NCI-H226 (cell line): ENCODE measurements at regions not wholly inside any gene's neighbourhood (a gene's known extent, or its start where the extent isn't known, plus 50 kb on each side); places are given as distances from the start of the nearest gene placed in this dataset.

Experiments
- DNase-seq: peaks from one replicate; pipeline ENCODE4 v3.0.0-alpha.2; 2015

GRCh38 chr22:27129266-27129665, 471.9 kb downstream of the MIAT start:
- peak; percentile 60 for DNase-seq

DNA sequence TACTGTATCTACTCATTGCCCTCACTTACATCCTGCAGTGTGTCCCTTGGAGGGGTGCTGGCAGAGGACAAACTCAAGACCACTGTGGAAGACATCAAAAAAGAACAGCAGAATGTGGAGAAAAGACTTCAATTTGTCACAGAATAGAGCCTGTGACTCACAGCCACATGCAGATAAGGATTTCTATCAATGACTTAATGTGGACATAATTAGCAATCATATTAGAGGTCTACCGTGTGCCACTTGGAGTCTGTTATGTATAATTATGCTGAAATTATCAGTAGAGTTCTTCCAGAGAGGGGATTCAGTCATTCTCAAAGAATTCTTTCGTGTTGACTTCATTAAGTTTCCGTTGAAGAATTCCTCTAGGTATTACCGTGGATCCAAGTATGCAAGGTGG, 473.5 kb downstream of the MIAT start:
- DNase-seq, result peak; percentile 75

GRCh38 chr22:27131346-27131745, 474.0 kb downstream of the MIAT start:
- DNase-seq, result peak; percentile 78

DNA sequence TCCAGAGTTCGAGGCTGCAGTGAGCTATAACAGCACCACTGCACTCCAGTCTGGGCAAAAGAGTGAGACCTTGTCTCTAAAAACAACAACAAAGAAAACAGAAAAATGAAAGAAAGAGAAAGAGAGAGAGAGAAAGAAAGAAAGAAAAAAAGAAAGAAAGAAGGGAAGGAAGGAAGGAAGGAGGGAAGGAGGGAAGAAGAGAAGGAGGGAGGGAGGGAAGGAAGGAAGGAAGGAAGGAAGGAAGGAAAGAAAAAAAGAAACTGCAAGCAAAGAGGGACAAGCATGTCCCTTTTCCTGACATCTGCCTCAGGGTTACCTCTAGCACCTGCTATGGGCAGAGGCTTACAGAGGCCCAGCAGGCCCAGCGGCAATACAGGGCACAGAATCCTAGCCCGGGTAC, 475.0 kb downstream of the MIAT start:
- DNase-seq, result no peak

DNA sequence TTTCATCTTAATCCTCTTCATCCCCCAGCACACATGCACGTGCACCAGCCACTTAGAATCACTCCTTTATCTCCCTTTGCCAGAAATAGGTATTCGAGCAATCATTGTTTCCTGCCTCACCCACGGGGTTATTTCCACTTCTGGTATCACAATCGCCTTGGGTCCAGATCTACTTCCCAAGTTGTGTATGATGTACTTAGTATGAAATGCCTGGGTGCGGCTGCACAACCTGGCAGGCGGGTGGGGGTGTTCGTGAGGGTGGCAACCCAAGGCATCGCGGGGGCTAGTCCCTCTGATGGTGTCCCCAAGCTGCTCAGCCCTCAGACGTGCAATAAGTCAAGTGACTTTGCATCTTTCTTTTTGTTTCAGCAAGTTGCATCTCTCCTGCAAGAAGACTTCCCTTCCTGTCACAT, 475.6 kb downstream of the MIAT start:
- DNase-seq, result no peak

DNA sequence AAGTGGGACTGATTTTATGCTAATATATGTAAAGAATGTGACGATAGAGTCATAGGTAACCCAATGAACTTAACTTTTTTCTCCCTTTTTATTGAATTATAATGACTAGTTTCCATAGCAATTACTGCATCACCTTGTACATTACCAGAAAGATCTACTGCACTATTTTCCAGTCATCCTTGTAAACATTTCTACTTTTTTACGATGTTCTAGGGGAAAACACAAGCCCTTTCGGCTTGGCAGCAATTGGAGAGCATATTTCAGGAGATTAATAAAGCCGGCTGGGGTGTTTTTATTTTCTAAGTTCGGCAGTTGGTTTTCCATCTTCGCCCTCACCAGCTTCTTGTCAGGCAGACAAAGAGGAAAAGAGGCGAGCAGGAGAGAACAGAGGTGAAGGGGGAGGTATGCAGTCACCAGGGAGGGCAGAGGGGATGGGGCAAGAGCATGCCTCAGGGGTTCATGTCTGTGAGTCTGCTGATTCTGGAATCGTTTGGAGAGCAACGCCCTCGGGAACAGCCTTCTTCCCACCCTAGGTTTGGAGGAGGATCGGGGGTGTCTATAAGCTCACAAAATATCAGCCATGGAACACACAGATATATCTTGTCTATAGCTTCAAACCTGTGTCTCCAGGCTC, 476.4 kb downstream of the MIAT start:
- peak; percentile 76 for DNase-seq

- peak; percentile 78 for DNase-seq
Measured at GRCh38 chr22:27134315-27134701, 476.9 kb downstream of the MIAT start.

- peak; percentile 73 for DNase-seq
Measured at GRCh38 chr22:27135031-27135981, 477.9 kb downstream of the MIAT start.

DNA sequence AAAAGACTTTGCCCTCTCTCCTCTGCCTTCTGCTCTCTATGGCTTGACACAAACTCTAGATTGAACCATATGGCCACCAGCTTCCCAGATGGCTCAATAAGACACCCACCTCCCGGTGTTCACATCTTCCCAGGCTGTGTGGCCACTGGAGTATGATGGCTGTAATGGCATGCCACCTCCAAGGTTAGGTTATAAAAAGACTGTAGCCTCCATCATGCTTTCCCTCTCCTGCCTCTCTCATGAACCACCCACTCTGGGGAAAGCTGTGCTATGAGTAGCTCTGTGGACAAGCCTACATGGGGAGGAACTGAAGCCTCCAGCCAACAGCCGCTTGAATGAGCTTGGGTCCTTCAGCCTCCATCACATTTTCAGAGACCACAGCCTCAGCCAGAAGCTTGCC, 479.2 kb downstream of the MIAT start:
- DNase-seq, result no peak

GRCh38 chr22:27137871-27138337, 480.5 kb downstream of the MIAT start:
- DNase-seq, result no peak

DNA sequence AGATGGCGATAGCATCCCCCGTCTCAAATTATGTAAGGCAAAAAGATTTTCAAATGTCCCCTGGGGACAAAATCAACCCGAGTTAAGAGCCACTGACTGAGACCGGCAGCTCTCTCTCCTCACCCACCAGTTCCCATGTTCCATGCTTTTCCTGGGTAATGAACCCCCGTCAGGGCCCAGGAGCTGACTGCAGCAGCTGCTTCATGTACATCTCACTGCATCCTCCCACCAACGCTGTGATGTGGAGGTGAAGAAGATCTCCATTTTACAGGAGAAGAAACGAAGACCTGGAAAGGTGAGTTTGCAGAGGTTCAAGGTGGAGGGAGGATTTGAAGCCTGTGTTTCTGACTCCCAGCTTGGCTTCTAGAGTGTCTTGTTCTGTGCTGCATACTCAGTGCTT, 481.1 kb downstream of the MIAT start:
- no peak for DNase-seq

GRCh38 chr22:27139935-27140511, 482.6 kb downstream of the MIAT start:
- DNase-seq, result peak; percentile 53

- DNase-seq, result no peak
Measured at GRCh38 chr22:27142286-27142685, 484.9 kb downstream of the MIAT start.

- no peak for DNase-seq
Measured at GRCh38 chr22:27144321-27144720, 486.9 kb downstream of the MIAT start.

DNA sequence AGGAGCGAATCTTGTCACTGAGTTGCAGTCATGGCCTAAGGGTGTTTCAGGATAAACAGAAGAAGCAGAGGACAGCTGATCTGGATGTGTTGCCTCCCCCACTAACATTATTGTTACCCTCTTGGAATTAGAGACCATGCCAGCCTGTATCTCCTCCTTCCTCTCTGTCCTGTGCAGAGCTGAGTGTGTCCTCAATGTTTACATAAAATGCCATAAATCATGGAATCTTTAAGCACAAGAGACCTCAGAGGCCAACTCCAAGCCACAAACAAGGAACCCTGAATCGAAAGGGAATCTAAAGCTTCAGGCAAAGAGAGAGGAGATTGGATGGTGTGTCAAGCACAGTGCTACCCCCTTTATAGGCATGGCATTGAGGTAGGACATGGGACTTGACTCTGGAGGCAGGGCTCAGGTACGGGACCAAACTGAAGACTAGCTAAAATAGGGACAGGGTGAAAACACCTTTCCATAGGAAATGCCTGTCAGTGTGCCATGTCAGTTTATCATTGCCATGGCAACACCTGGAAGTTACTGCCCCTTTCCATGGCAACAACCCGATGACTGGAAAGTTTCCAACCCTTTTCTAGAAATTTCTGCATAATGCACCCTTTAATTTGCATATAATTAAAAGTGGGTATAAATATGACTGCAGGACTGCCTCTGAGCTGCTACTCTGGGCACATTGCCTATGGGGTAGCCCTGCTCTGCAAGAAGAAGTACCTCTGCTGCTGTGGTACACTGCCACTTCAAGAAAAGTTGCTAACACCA, 489.7 kb downstream of the MIAT start:
- DNase-seq, result no peak

DNA sequence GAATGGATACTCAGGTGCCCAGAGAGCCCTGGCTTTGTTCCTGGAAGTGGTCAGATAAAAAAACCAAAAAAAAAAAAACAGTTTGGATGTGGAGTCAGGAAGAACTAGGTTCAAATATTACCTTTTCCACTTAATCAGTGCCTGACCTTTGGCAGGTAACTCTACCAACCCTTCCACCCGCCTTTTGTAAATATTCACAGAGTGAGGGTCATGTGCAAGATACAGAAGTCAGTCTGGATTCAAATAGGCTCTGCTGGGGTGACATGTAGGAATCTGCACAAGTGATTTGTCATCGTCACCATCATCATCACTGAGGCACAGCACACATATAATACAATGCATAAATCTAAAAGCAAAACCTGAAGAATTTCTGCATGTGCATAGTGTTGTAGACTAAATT, 490.7 kb downstream of the MIAT start:
- DNase-seq, result no peak

- no peak for DNase-seq
Measured at GRCh38 chr22:27148886-27149470, 491.6 kb downstream of the MIAT start.

- DNase-seq, result no peak
Measured at GRCh38 chr22:27149921-27150543, 492.6 kb downstream of the MIAT start.

DNA sequence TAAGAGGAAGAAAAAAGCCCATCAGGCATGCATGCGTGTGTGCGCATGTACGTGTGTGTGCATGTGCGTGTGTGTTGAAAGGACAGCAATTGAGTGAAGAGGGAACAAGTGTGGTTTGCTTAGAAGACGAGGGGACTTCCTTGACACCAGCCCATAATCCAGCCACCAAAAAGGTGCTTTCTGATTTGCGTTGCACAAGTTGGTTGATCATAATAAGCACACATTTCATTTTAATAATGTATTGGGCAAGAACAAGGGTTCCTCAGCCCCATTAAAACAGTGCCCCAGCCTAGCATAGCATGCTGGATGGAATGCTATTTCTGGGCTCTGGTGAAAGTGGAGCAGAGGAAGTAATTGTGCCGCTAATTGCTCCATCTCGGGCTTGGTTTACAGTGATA, 493.2 kb downstream of the MIAT start:
- DNase-seq, result no peak

GRCh38 chr22:27151407-27151806, 494.0 kb downstream of the MIAT start:
- no peak for DNase-seq

DNA sequence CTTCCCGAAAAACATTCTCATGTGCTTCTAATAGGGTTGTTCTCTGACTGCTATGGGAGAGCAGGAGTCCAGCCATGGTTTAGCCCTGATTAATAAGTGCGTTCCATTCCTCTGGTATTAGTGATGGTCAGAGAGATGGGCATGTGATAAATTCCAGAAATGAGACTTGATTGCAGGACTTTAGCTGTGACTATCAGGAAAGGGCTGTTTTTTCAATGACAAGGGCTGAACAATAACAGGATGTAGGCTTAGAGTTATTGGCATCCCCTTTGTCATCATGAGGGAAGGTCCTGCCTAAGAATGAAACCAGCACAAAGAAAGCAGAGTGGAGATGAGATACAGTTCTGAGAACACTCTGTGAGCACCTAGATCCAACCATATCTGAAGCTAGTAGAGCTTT, 494.6 kb downstream of the MIAT start:
- DNase-seq, result no peak

DNA sequence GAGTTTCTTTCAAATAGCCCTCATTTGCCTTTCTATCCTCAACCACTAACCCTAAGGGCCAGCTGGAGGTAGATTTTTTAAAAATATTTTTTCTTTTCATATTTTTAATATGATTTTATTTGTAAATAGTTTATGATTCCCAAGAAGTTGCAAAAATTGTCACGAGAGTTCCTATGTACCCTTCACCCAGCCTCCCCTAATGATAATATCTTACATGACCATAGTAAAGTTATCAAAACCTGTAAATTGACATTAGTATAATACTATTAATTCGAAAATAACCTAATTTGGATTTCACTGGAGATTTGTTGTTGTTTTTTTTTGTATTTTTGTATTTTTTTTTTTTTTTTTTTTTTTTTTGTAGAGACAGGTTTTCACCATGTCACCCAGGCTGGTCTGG, 495.5 kb downstream of the MIAT start:
- DNase-seq, result no peak
